Tibial nerve (tissue), 4 donors: ENCODE measurements at regions not wholly inside any gene's neighbourhood (a gene's known extent, or its start where the extent isn't known, plus 50 kb on each side); places are given as distances from the start of the nearest gene placed in this dataset.

ENCODE experiments used
- DNase-seq, 2 donors: peaks; one replicate each; pipeline ENCODE4 v3.0.0-alpha.2; 2019; ENCODE audit warnings: low spot score in 2 of 2
- H3K27ac ChIP-seq, 4 donors: fragments of 200-600 bp; sonication (generic) in 3 of 4; one replicate each; pipeline ENCODE4 v1.5.1; 2017 to 2019; ENCODE audit warnings: mild to moderate bottlenecking in 1 of 4
- H3K27me3 ChIP-seq, 2 donors: fragments of 200-600 bp; sonication (generic) in 1 of 2; one replicate each; pipeline versions ENCODE4 v1.5.1 to v1.6.0; 2017 to 2019
- H3K36me3 ChIP-seq, 3 donors: fragments of 200-600 bp; sonication (generic); one replicate each; pipeline ENCODE4 v1.5.1; 2018 to 2019
- H3K4me1 ChIP-seq, 4 donors: fragments of 200-600 bp; sonication (generic) in 3 of 4; one replicate each; pipeline ENCODE4 v1.5.1; 2017 to 2019
- H3K4me3 ChIP-seq, 4 donors: fragments of 200-600 bp; sonication (generic) in 3 of 4; one replicate each; pipeline ENCODE4 v1.5.1; 2017 to 2019; ENCODE audit warnings: mild to moderate bottlenecking in 1 of 4, moderate library complexity in 1 of 4
- H3K9me3 ChIP-seq, 4 donors: fragments of 200-600 bp; sonication (generic) in 3 of 4; one replicate each; pipeline ENCODE4 v1.5.1; 2017 to 2019
- CTCF ChIP-seq, 5 experiments: fragments of 200-600 bp in 3 of 5; fragments of 450-650 bp in 2 of 5; sonication (generic) in 3 of 5; IDR thresholded peaks; one replicate each; pipeline ENCODE4 v1.5.1; 2016 to 2019; ENCODE audit warnings: antibody characterized with exemption in 5 of 5, mild to moderate bottlenecking in 3 of 5, moderate library complexity in 2 of 5
- EP300 ChIP-seq, 2 donors: sonication (generic); formaldehyde crosslinking; IDR thresholded peaks; one replicate each; pipeline ENCODE4 v1.6.1; 2017; ENCODE audit warnings: antibody characterized with exemption in 2 of 2, mild to moderate bottlenecking in 1 of 2
- POLR2A ChIP-seq, 2 donors: fragments of 450-650 bp; IDR thresholded peaks; one replicate each; pipeline ENCODE4 v1.6.1; 2017; ENCODE audit warnings: antibody characterized with exemption in 2 of 2, mild to moderate bottlenecking in 2 of 2, moderate library complexity in 2 of 2
- whole genome bisulfite sequencing, 2 donors: methylation state at CpG; one replicate each; pipeline ENCODE4 v1.1.5; 2018; 5-methylcytosine and 5-hydroxymethylcytosine counted together

- no peaks in the 10 kb centered on the region for H3K9me3 ChIP-seq
- no peaks in the 10 kb centered on the region for H3K4me1 ChIP-seq
- H3K27me3 ChIP-seq, result no peaks in the 10 kb centered on the region
- TF ChIP-seq CTCF (IDR thresholded peaks at IDR 0.05), result no peak
- no peak for TF ChIP-seq POLR2A (IDR thresholded peaks at IDR 0.05)
- TF ChIP-seq EP300 (IDR thresholded peaks at IDR 0.05), result no peak
- no peak overlapping the region for H3K4me3 ChIP-seq
- no peak overlapping the region for H3K27ac ChIP-seq
- WGBS, 2 donors, result 76 to 86% methylated on average over 2 of the region's 2 CpGs
- DNase-seq, result no peak
- H3K36me3 ChIP-seq, result no peaks in the 10 kb centered on the region
Measured at GRCh38 chr7:85644272-85644671, 457.4 kb upstream of the SEMA3D start.

- TF ChIP-seq CTCF (IDR thresholded peaks at IDR 0.05), result no peak
- 85 to 93% methylated on average over 3 of the region's 3 CpGs for WGBS, 2 donors
- Histone ChIP-seq H3K4me1 (no peaks in the 10 kb centered on the region), H3K36me3 (no peaks in the 10 kb centered on the region), H3K4me3 (no peak overlapping the region), H3K27ac (no peak overlapping the region), H3K27me3 (no peaks in the 10 kb centered on the region), H3K9me3 (no peaks in the 10 kb centered on the region)
- no peak for DNase-seq
Measured at GRCh38 chr7:85641331-85641730, 454.5 kb upstream of the SEMA3D start.

GRCh38 chr7:85638394-85638793, 451.5 kb upstream of the SEMA3D start:
- Histone ChIP-seq H3K9me3 (no peaks in the 10 kb centered on the region), H3K4me1 (no peaks in the 10 kb centered on the region), H3K27ac (no peak overlapping the region), H3K4me3 (no peak overlapping the region), H3K36me3 (no peaks in the 10 kb centered on the region), H3K27me3 (no peaks in the 10 kb centered on the region)
- no peak for DNase-seq
- WGBS, 2 donors, result 47 to 48% methylated on average over 1 of the region's 1 CpG
- TF ChIP-seq CTCF (IDR thresholded peaks at IDR 0.05) (no peak), POLR2A (IDR thresholded peaks at IDR 0.05) (no peak), EP300 (IDR thresholded peaks at IDR 0.05) (no peak)

- Histone ChIP-seq H3K27ac (no peak overlapping the region), H3K36me3 (no peaks in the 10 kb centered on the region), H3K9me3 (no peaks in the 10 kb centered on the region), H3K4me3 (no peak overlapping the region), H3K27me3 (no peaks in the 10 kb centered on the region), H3K4me1 (peaks cover 0 to 8% (median 0%) of the 10 kb centered on the region in 4 donors)
- TF ChIP-seq EP300 (IDR thresholded peaks at IDR 0.05) (no peak), POLR2A (IDR thresholded peaks at IDR 0.05) (no peak), CTCF (IDR thresholded peaks at IDR 0.05) (no peak)
- WGBS, 2 donors, result 77 to 80% methylated on average over 2 of the region's 2 CpGs
- no peak for DNase-seq
Measured at GRCh38 chr7:85634951-85635350, 448.1 kb upstream of the SEMA3D start.

- WGBS, 2 donors, result 55 to 57% methylated on average over 1 of the region's 1 CpG
- Histone ChIP-seq H3K36me3 (no peaks in the 10 kb centered on the region), H3K9me3 (no peaks in the 10 kb centered on the region), H3K4me1 (peaks cover 0 to 8% (median 0%) of the 10 kb centered on the region in 4 donors), H3K27ac (peak overlapping the region in 1 of 4 donors; percentile 7), H3K4me3 (no peak overlapping the region), H3K27me3 (no peaks in the 10 kb centered on the region)
- DNase-seq, result no peak
- TF ChIP-seq CTCF (IDR thresholded peaks at IDR 0.05) (no peak), EP300 (IDR thresholded peaks at IDR 0.05) (no peak)
Measured at GRCh38 chr7:85630904-85631600, 444.2 kb upstream of the SEMA3D start.
